DOHH2 (cell line): ENCODE measurements at regions not wholly inside any gene's neighbourhood (a gene's known extent, or its start where the extent isn't known, plus 50 kb on each side); places are given as distances from the start of the nearest gene placed in this dataset.

Source experiments
- CTCF ChIP-seq: fragments of 200-600 bp; sonication (generic); IDR thresholded peaks from one replicate; pipeline ENCODE4 v1.5.1; 2014; ENCODE audit warnings: antibody characterized with exemption, mild to moderate bottlenecking, low read depth, low read length; ENCODE audit not compliant: poor library complexity, severe bottlenecking
- EZH2phosphoT487 ChIP-seq: fragments of 200-600 bp; sonication (generic); IDR thresholded peaks from 2 replicates; pipeline ENCODE4 v1.6.1; 2017; ENCODE audit warnings: borderline replicate concordance, mild to moderate bottlenecking, antibody characterized with exemption, low read length, moderate library complexity, mixed read lengths

GRCh38 chr19:28169168-28169887, 1043.6 kb downstream of the UQCRFS1 start:
- no peak for TF ChIP-seq CTCF
- TF ChIP-seq EZH2phosphoT487: no peak
